ENCODE measurements at regions not wholly inside any gene's neighbourhood (a gene's known extent, or its start where the extent isn't known, plus 50 kb on each side); places are given as distances from the start of the nearest gene placed in this dataset.
"Not testable (repeated sequence)": the region's sequence is repeated elsewhere in the genome, so short reads cannot be mapped to it uniquely, and the experiment has no call there.

DNA sequence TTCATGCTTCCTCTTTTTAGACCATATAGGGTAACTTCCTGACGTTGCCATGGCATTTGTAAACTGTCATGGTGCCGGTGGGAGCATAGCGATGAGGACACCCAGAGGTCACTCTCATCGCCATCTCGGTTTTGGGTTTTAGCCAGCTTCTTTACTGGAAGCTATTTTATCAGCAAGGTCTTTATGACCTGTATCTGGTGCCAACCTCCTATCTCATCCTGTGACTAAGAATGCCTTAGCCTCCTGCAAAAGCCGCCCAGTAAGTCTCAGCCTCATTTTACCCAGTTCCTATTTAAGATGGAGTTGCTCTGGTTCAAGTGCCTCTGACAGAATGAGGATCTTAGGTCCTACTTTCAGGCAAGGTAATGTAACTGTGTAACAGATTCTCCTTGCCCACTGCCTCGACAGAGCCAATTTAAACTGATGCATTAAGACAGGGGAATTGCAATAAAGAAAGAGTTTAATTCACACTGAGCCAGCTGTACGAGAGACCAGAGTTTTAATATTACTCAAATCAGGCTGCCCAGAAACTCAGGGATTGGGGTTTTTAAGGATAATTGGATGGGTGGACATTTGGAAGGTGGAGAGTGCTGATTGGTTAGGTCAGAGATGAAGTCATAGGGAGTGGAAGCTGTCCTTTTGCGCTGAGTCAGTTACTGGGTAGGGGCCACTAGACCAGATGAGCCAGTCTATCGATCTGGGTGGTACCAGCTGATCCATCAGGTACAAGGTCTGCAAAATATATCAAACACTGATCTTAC, 59.9 kb upstream of the ATF7IP2 start:
- no peaks in the 10 kb centered on the region for H3K27me3 Mint-ChIP-seq (ENCODE audit: unreplicated experiment)
- CTCF ChIA-PET = no interaction called here
- H3K4me1 Mint-ChIP-seq (ENCODE audit: low read depth, unreplicated experiment) = peaks cover 25% of the 10 kb centered on the region
- H3K27ac Mint-ChIP-seq (ENCODE audit: unreplicated experiment) = peak overlapping the region; percentile 9
- intact Hi-C loops (cut with micrococcal nuclease; ENCODE audit: unreplicated experiment) = loop anchor here (5.0 kb wide), 1 partner anchor 61 kb away; the partner anchor contains the start of gene ATF7IP2
- H3K36me3 Mint-ChIP-seq (ENCODE audit: insufficient read depth, unreplicated experiment) = no peaks in the 10 kb centered on the region
- TF ChIP-seq, protein P1, sequence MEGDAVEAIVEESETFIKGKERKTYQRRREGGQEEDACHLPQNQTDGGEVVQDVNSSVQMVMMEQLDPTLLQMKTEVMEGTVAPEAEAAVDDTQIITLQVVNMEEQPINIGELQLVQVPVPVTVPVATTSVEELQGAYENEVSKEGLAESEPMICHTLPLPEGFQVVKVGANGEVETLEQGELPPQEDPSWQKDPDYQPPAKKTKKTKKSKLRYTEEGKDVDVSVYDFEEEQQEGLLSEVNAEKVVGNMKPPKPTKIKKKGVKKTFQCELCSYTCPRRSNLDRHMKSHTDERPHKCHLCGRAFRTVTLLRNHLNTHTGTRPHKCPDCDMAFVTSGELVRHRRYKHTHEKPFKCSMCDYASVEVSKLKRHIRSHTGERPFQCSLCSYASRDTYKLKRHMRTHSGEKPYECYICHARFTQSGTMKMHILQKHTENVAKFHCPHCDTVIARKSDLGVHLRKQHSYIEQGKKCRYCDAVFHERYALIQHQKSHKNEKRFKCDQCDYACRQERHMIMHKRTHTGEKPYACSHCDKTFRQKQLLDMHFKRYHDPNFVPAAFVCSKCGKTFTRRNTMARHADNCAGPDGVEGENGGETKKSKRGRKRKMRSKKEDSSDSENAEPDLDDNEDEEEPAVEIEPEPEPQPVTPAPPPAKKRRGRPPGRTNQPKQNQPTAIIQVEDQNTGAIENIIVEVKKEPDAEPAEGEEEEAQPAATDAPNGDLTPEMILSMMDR (IDR thresholded peaks at IDR 0.05; ENCODE audit: unreplicated experiment) = no peak
- no TSS peak for BruUV-seq (replicated peaks)
- DNase-seq = peak; percentile 41
- no peaks in the 10 kb centered on the region for H3K9me3 Mint-ChIP-seq (ENCODE audit: low read depth, unreplicated experiment)
- no peak overlapping the region for H3K4me3 Mint-ChIP-seq (ENCODE audit: low read depth, unreplicated experiment)

DNA sequence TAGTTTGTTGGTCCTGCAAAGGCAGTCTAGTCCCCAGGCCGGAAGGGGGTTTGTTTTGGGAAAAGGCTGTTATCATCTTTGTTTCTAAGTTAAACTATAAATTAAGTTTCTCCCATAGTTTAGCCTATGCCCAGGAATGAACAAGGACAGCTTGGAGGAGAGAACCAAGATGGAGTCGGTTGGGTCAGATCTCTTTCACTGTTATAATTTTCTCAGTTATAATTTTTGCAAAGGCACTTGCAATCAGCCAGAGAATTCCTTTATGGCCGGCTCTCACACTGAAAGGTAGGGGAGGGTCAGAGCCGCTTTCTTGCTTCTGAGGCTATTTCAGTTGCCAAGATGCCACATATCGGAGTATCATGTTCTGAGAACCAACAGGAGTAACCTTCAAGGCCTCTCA, 59.2 kb upstream of the ATF7IP2 start:
- Mint-ChIP-seq H3K27me3 (ENCODE audit: unreplicated experiment) (no peaks in the 10 kb centered on the region), H3K9me3 (ENCODE audit: low read depth, unreplicated experiment) (no peaks in the 10 kb centered on the region), H3K36me3 (ENCODE audit: insufficient read depth, unreplicated experiment) (no peaks in the 10 kb centered on the region), H3K4me1 (ENCODE audit: low read depth, unreplicated experiment) (peaks cover 25% of the 10 kb centered on the region), H3K4me3 (ENCODE audit: low read depth, unreplicated experiment) (no peak overlapping the region), H3K27ac (ENCODE audit: unreplicated experiment) (peak overlapping the region; percentile 9)
- no peak for DNase-seq
- BruUV-seq (replicated peaks) = no TSS peak
- intact Hi-C loops (cut with micrococcal nuclease; ENCODE audit: unreplicated experiment) = loop anchor here (5.0 kb wide), 1 partner anchor 61 kb away; the partner anchor contains the start of gene ATF7IP2
- TF ChIP-seq, protein P1 (IDR thresholded peaks at IDR 0.05; ENCODE audit: unreplicated experiment) = no peak
- CTCF ChIA-PET = no interaction called here

DNA sequence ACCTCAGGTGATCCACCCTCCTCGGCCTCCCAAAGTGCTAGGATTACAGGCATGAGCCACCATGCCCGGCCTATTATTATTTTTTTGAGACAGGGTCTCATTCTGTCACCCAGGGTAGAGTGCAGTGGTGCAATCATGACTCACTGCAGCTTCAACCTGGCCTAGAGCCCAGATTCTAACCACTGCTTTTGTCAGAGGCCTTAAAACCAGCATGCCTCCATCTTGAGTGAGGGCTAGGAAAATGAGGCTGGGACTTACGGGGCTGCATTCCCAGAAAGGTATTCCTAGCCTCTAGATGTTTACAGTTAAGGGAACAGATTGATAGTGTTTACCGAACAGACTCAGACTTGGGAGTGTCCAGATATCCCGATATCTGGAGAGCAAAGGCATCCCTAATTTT, 57.6 kb upstream of the ATF7IP2 start:
- not testable (repeated sequence) for H3K36me3 Mint-ChIP-seq (ENCODE audit: insufficient read depth, unreplicated experiment); H3K27me3 Mint-ChIP-seq (ENCODE audit: unreplicated experiment); H3K9me3 Mint-ChIP-seq (ENCODE audit: low read depth, unreplicated experiment); H3K27ac Mint-ChIP-seq (ENCODE audit: unreplicated experiment); BruUV-seq (replicated peaks); H3K4me3 Mint-ChIP-seq (ENCODE audit: low read depth, unreplicated experiment)
- peaks cover 21% of the 10 kb centered on the region for H3K4me1 Mint-ChIP-seq (ENCODE audit: low read depth, unreplicated experiment)
- DNase-seq = peak; percentile 71
- intact Hi-C loops (cut with micrococcal nuclease; ENCODE audit: unreplicated experiment) = loop anchor here (5.0 kb wide), 1 partner anchor 59 kb away; the partner anchor contains the start of gene ATF7IP2
- CTCF ChIA-PET = interaction anchor here (0.6 to 1.0 kb wide), 2 partner anchors 11 to 14 kb away, joined by 3 to 4 read pairs; no protein-coding TSS in a partner anchor

DNA sequence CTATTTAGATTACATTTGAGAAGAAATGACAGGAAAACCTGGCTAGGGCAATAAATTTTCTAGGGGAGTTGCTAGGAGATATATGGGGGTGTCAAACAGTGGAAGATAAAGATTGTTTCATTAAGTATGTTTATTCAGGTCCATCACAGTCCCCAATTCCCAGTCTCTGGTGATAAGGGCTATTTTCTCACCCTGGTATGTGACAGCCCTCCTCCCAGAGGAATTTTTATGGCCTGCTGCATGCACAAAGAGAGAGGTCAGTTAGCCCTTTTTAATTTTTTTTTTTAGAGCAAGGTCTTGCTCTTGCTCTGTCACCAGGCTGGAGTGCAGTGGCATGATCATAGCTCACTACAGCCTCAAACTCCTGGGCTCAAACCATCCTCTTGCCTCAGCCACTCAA, 53.6 kb upstream of the ATF7IP2 start:
- Mint-ChIP-seq H3K27ac (ENCODE audit: unreplicated experiment) (no peak overlapping the region), H3K36me3 (ENCODE audit: insufficient read depth, unreplicated experiment) (peaks cover 7% of the 10 kb centered on the region), H3K4me3 (ENCODE audit: low read depth, unreplicated experiment) (no peak overlapping the region), H3K9me3 (ENCODE audit: low read depth, unreplicated experiment) (no peaks in the 10 kb centered on the region), H3K4me1 (ENCODE audit: low read depth, unreplicated experiment) (peaks cover 13% of the 10 kb centered on the region), H3K27me3 (ENCODE audit: unreplicated experiment) (no peaks in the 10 kb centered on the region)
- CTCF ChIA-PET = interaction anchor here (0.7 kb wide), 2 partner anchors 28 to 246 kb away, joined by 3 read pairs; no protein-coding TSS in a partner anchor
- TF ChIP-seq, protein P1 (IDR thresholded peaks at IDR 0.05; ENCODE audit: unreplicated experiment) = no peak
- intact Hi-C loops (cut with micrococcal nuclease; ENCODE audit: unreplicated experiment) = no loop called here
- BruUV-seq (replicated peaks) = no TSS peak
- DNase-seq = no peak

DNA sequence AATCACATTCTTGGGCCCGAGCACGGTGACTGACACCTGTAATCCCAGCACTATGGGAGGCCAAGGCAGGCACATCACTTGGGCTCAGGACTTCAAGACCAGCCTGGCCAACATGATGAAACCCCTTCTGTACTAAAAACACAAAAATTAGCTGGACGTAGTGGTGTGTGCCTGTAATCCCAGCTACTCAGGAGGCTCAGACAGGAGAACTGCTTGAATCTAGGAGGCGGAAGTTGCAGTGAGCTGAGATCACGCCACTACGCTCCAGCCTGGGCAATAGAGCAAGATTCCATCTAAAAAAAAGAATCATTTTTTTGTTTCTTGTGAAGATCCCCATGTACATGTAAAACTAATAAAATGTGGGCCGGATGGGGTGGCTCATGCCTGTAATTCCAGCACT, 53.1 kb upstream of the ATF7IP2 start:
- H3K9me3 Mint-ChIP-seq (ENCODE audit: low read depth, unreplicated experiment) = no peaks in the 10 kb centered on the region
- no peak overlapping the region for H3K4me3 Mint-ChIP-seq (ENCODE audit: low read depth, unreplicated experiment)
- DNase-seq = no peak
- TF ChIP-seq, protein P1 (IDR thresholded peaks at IDR 0.05; ENCODE audit: unreplicated experiment) = no peak
- peaks cover 13% of the 10 kb centered on the region for H3K4me1 Mint-ChIP-seq (ENCODE audit: low read depth, unreplicated experiment)
- no peaks in the 10 kb centered on the region for H3K27me3 Mint-ChIP-seq (ENCODE audit: unreplicated experiment)
- H3K27ac Mint-ChIP-seq (ENCODE audit: unreplicated experiment) = no peak overlapping the region
- intact Hi-C loops (cut with micrococcal nuclease; ENCODE audit: unreplicated experiment) = no loop called here
- BruUV-seq (replicated peaks) = no TSS peak
- peaks cover 7% of the 10 kb centered on the region for H3K36me3 Mint-ChIP-seq (ENCODE audit: insufficient read depth, unreplicated experiment)
- CTCF ChIA-PET = interaction anchor here (0.7 kb wide), 1 partner anchor 245 kb away, joined by 3 read pairs; no protein-coding TSS in a partner anchor

Data from Calu3 (cell line).